Activated CD8-positive, alpha-beta memory T cell treated with anti-CD3 and anti-CD28 coated beads, Interleukin-2, amount 50 U/mL, for 4 hours (primary cell): ENCODE measurements at regions not wholly inside any gene's neighbourhood (a gene's known extent, or its start where the extent isn't known, plus 50 kb on each side); places are given as distances from the start of the nearest gene placed in this dataset.
"Not testable (repeated sequence)": the region's sequence is repeated elsewhere in the genome, so short reads cannot be mapped to it uniquely, and the experiment has no call there.

Experiments used
- DNase-seq: peaks from one replicate; pipeline ENCODE4 v3.0.0-alpha.2; 2020

GRCh38 chr12:131530041-131530332, 180.9 kb upstream of the SFSWAP start:
- no peak for DNase-seq

GRCh38 chr12:131530422-131530821, 180.5 kb upstream of the SFSWAP start:
- DNase-seq = no peak

GRCh38 chr12:131533139-131533538, 177.8 kb upstream of the SFSWAP start:
- DNase-seq = no peak

GRCh38 chr12:131535779-131536178, 175.1 kb upstream of the SFSWAP start:
- no peak for DNase-seq

GRCh38 chr12:131536337-131536736, 174.6 kb upstream of the SFSWAP start:
- DNase-seq = peak; percentile 28

GRCh38 chr12:131536766-131537165, 174.1 kb upstream of the SFSWAP start:
- no peak for DNase-seq

- DNase-seq = no peak
Measured at GRCh38 chr12:131537267-131537958, 173.5 kb upstream of the SFSWAP start.

GRCh38 chr12:131539381-131539780, 171.5 kb upstream of the SFSWAP start:
- DNase-seq = no peak

- DNase-seq = no peak
Measured at GRCh38 chr12:131540138-131540623, 170.7 kb upstream of the SFSWAP start.

GRCh38 chr12:131541512-131541911, 169.4 kb upstream of the SFSWAP start:
- DNase-seq = not testable (repeated sequence)

GRCh38 chr12:131542351-131542750, 168.5 kb upstream of the SFSWAP start:
- no peak for DNase-seq

- no peak for DNase-seq
Measured at GRCh38 chr12:131543040-131543439, 167.8 kb upstream of the SFSWAP start.

GRCh38 chr12:131547555-131547954, 163.3 kb upstream of the SFSWAP start:
- no peak for DNase-seq

- no peak for DNase-seq
Measured at GRCh38 chr12:131550121-131550520, 160.8 kb upstream of the SFSWAP start.

GRCh38 chr12:131551675-131552491, 159.0 kb upstream of the SFSWAP start:
- no peak for DNase-seq

- DNase-seq = no peak
Measured at GRCh38 chr12:131552492-131552863, 158.4 kb upstream of the SFSWAP start.

- no peak for DNase-seq
Measured at GRCh38 chr12:131553096-131553777, 157.7 kb upstream of the SFSWAP start.

- no peak for DNase-seq
Measured at GRCh38 chr12:131555197-131555846, 155.6 kb upstream of the SFSWAP start.

GRCh38 chr12:131555866-131556265, 155.0 kb upstream of the SFSWAP start:
- DNase-seq = no peak

GRCh38 chr12:131557078-131557709, 153.7 kb upstream of the SFSWAP start:
- no peak for DNase-seq

- no peak for DNase-seq
Measured at GRCh38 chr12:131559517-131560516, 151.1 kb upstream of the SFSWAP start.

- DNase-seq = no peak
Measured at GRCh38 chr12:131561051-131561450, 149.8 kb upstream of the SFSWAP start.
